Keratinocyte (primary cell): ENCODE measurements at regions not wholly inside any gene's neighbourhood (a gene's known extent, or its start where the extent isn't known, plus 50 kb on each side); places are given as distances from the start of the nearest gene placed in this dataset.

ENCODE experiments used
- DNase-seq: peaks from one replicate; pipeline ENCODE4 v3.0.0-alpha.2; 2011; ENCODE audit warnings: low read depth, missing footprints, low spot score
- FAIRE-seq: peaks from 2 replicates; lab custom pipeline; 2011; peaks lifted over from hg19 to GRCh38; lab: Jason Lieb, UNC
- H2AFZ ChIP-seq: 2 replicates; pipeline ENCODE4 v1.6.0; 2012; ENCODE audit warnings: low read length, control low read depth, inconsistent platforms; ENCODE audit not compliant: control insufficient read depth
- H3K27ac ChIP-seq: 2 replicates; pipeline ENCODE4 v1.5.1; 2011; ENCODE audit warnings: low read length; ENCODE audit not compliant: control insufficient read depth, insufficient read depth
- H3K27me3 ChIP-seq: 3 replicates; pipeline ENCODE4 v1.6.0; 2011; ENCODE audit warnings: low read length; ENCODE audit not compliant: control insufficient read depth, insufficient read depth; ENCODE audit errors: extremely low read depth
- H3K36me3 ChIP-seq, 2 experiments: 2 replicates in 1 of 2; 3 replicates in 1 of 2; pipeline ENCODE4 v1.5.1; 2011; ENCODE audit warnings: low read length in 2 of 2, mild to moderate bottlenecking in 1 of 2; ENCODE audit not compliant: control insufficient read depth in 2 of 2, insufficient read depth in 2 of 2; ENCODE audit errors: extremely low read depth in 1 of 2
- H3K4me1 ChIP-seq: 3 replicates; pipeline ENCODE4 v1.5.1; 2011; ENCODE audit warnings: low read length; ENCODE audit not compliant: control insufficient read depth, insufficient read depth; ENCODE audit errors: extremely low read depth
- H3K4me2 ChIP-seq: 3 replicates; pipeline ENCODE4 v1.6.0; 2011; ENCODE audit warnings: low read depth, low read length; ENCODE audit not compliant: control insufficient read depth, insufficient read depth; ENCODE audit errors: extremely low read depth
- H3K4me3 ChIP-seq, 3 experiments: fragments of 200-600 bp in 1 of 3; sonication (generic) in 1 of 3; 2 replicates in 2 of 3; 3 replicates in 1 of 3; pipeline ENCODE4 v1.5.1; 2011 to 2016; ENCODE audit warnings: low read length in 3 of 3, mild to moderate bottlenecking in 3 of 3, control low read depth in 2 of 3, inconsistent platforms in 1 of 3, low read depth in 1 of 3, mixed read lengths in 1 of 3, mixed run types in 1 of 3, moderate library complexity in 1 of 3; ENCODE audit not compliant: control insufficient read depth in 2 of 3, insufficient read depth in 2 of 3; ENCODE audit errors: extremely low read depth in 1 of 3
- H3K79me2 ChIP-seq: 2 replicates; pipeline ENCODE4 v1.6.0; 2012; ENCODE audit warnings: low read length; ENCODE audit not compliant: control insufficient read depth, insufficient read depth
- H3K9ac ChIP-seq: 3 replicates; pipeline ENCODE4 v1.6.0; 2011; ENCODE audit warnings: low read length; ENCODE audit not compliant: control insufficient read depth, insufficient read depth; ENCODE audit errors: extremely low read depth
- H3K9me1 ChIP-seq: 3 replicates; pipeline ENCODE4 v1.6.0; 2011; ENCODE audit warnings: low read length; ENCODE audit not compliant: control insufficient read depth, insufficient read depth; ENCODE audit errors: extremely low read depth
- H3K9me3 ChIP-seq: 2 replicates; pipeline ENCODE4 v1.5.1; 2012; ENCODE audit warnings: low read depth, low read length; ENCODE audit not compliant: control insufficient read depth
- H4K20me1 ChIP-seq: 3 replicates; pipeline ENCODE4 v1.6.0; 2011; ENCODE audit warnings: low read length; ENCODE audit not compliant: control insufficient read depth, insufficient read depth; ENCODE audit errors: extremely low read depth
- EZH2 ChIP-seq: IDR thresholded peaks from one replicate; pipeline ENCODE4 v1.6.1; 2012; ENCODE audit warnings: inconsistent platforms, mild to moderate bottlenecking, low read length, moderate library complexity
- dilution Hi-C: fragments of 300-500 bp; cut with MboI; formaldehyde crosslinking; loops from one replicate; pipeline ENCODE4 v1.7.0; 2020; ENCODE audit warnings: low sequenced_read_pairs; ENCODE audit not compliant: extremely low pct_ligation_motif_present
- TF ChIP-seq, protein P1 (sequence below), 3 experiments: IDR thresholded peaks in 1 of 3; conservative IDR thresholded peaks in 1 of 3; optimal IDR thresholded peaks in 1 of 3; 2 replicates in 2 of 3; 3 replicates in 1 of 3; pipeline versions ENCODE3 to v1.5.1; 2011; ENCODE audit warnings: low read length in 3 of 3, mild to moderate bottlenecking in 3 of 3, moderate library complexity in 2 of 3, control low read depth in 1 of 3, inconsistent platforms in 1 of 3; ENCODE audit not compliant: insufficient read depth in 2 of 3; ENCODE audit errors: extremely low read depth in 1 of 3

DNA sequence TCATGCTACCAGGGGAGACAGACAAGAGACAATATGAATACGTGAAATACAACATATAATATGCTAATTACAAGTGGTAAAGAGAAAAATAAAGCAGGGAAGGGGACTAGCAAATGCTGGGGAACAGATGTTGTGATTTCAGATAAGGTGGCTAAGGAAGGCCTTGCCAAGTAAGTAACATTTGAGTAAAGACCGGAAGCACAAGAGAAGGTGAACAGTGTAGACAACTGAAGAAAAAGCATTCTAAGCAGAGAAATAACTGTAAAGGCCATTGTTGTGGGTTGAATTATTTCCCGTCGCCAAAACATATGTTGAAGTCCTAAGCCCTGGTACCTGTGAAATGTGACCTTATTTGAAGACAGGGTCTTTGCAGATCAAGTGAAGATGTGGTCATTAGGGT is 63.7 kb upstream of the EED start:
- Histone ChIP-seq H3K4me3 (no peak overlapping the region), H3K36me3 (no peaks in the 10 kb centered on the region), H3K27me3 (no peaks in the 10 kb centered on the region), H3K9ac (no peak overlapping the region), H2AFZ (no peak overlapping the region), H4K20me1 (no peaks in the 10 kb centered on the region), H3K27ac (no peak overlapping the region), H3K79me2 (no peaks in the 10 kb centered on the region), H3K9me3 (no peaks in the 10 kb centered on the region), H3K4me2 (no peak overlapping the region), H3K4me1 (peaks cover 26% of the 10 kb centered on the region), H3K9me1 (no peaks in the 10 kb centered on the region)
- dilution Hi-C loops, result no loop called here
- TF ChIP-seq, protein P1, sequence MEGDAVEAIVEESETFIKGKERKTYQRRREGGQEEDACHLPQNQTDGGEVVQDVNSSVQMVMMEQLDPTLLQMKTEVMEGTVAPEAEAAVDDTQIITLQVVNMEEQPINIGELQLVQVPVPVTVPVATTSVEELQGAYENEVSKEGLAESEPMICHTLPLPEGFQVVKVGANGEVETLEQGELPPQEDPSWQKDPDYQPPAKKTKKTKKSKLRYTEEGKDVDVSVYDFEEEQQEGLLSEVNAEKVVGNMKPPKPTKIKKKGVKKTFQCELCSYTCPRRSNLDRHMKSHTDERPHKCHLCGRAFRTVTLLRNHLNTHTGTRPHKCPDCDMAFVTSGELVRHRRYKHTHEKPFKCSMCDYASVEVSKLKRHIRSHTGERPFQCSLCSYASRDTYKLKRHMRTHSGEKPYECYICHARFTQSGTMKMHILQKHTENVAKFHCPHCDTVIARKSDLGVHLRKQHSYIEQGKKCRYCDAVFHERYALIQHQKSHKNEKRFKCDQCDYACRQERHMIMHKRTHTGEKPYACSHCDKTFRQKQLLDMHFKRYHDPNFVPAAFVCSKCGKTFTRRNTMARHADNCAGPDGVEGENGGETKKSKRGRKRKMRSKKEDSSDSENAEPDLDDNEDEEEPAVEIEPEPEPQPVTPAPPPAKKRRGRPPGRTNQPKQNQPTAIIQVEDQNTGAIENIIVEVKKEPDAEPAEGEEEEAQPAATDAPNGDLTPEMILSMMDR (optimal IDR thresholded peaks at IDR 0.05 in 1 of 3, IDR thresholded peaks at IDR 0.05 in 1 of 3, conservative IDR thresholded peaks at IDR 0.05 in 1 of 3; ENCODE audit: extremely low read depth in 1 of 3, insufficient read depth in 2 of 3, low read length in 3 of 3), result no peak
- TF ChIP-seq EZH2, result no peak
- DNase-seq, result no peak
- no peak for FAIRE-seq

- Histone ChIP-seq H3K9me1 (no peaks in the 10 kb centered on the region), H3K27me3 (no peaks in the 10 kb centered on the region), H3K4me3 (no peak overlapping the region), H4K20me1 (no peaks in the 10 kb centered on the region), H2AFZ (no peak overlapping the region), H3K79me2 (no peaks in the 10 kb centered on the region), H3K4me2 (no peak overlapping the region), H3K4me1 (peaks cover 31% of the 10 kb centered on the region), H3K9ac (no peak overlapping the region), H3K9me3 (no peaks in the 10 kb centered on the region), H3K27ac (no peak overlapping the region), H3K36me3 (no peaks in the 10 kb centered on the region)
- dilution Hi-C loops, result no loop called here
- TF ChIP-seq, protein P1 (optimal IDR thresholded peaks at IDR 0.05 in 1 of 3, IDR thresholded peaks at IDR 0.05 in 1 of 3, conservative IDR thresholded peaks at IDR 0.05 in 1 of 3; ENCODE audit: extremely low read depth in 1 of 3, insufficient read depth in 2 of 3, low read length in 3 of 3), result no peak
- no peak for TF ChIP-seq EZH2
- FAIRE-seq (no peak), DNase-seq (no peak)
Measured at GRCh38 chr11:86180423-86180822, 64.1 kb upstream of the EED start.
